Peyer's patch (tissue), 4 donors: ENCODE measurements at regions not wholly inside any gene's neighbourhood (a gene's known extent, or its start where the extent isn't known, plus 50 kb on each side); places are given as distances from the start of the nearest gene placed in this dataset.
"Not testable (repeated sequence)": the region's sequence is repeated elsewhere in the genome, so short reads cannot be mapped to it uniquely, and the experiment has no call there.

Experiments
- DNase-seq, 3 donors: peaks; one replicate each; pipeline ENCODE4 v3.0.0-alpha.2; 2017 to 2019
- H3K27ac ChIP-seq, 4 donors: fragments of 200-600 bp; sonication (generic); one replicate each; pipeline ENCODE4 v1.5.1; 2016 to 2019
- H3K27me3 ChIP-seq, 2 donors: fragments of 200-600 bp; sonication (generic); one replicate each; pipeline ENCODE4 v1.5.1; 2019
- H3K36me3 ChIP-seq, 3 donors: fragments of 200-600 bp; sonication (generic); one replicate each; pipeline ENCODE4 v1.5.1; 2016 to 2019
- H3K4me1 ChIP-seq, 4 donors: fragments of 200-600 bp; sonication (generic); one replicate each; pipeline ENCODE4 v1.5.1; 2016 to 2019
- H3K4me3 ChIP-seq, 4 donors: fragments of 200-600 bp; sonication (generic); 1 replicate in 3 of 4; 2 replicates in 1 of 4; pipeline ENCODE4 v1.5.1; 2016 to 2019; ENCODE audit warnings: mild to moderate bottlenecking in 1 of 4
- H3K9me3 ChIP-seq, 4 donors: fragments of 200-600 bp; sonication (generic); one replicate each; pipeline ENCODE4 v1.5.1; 2016 to 2019; ENCODE audit warnings: mild to moderate bottlenecking in 1 of 4
- POLR2A ChIP-seq, 2 donors: fragments of 450-650 bp; IDR thresholded peaks; one replicate each; pipeline ENCODE4 v1.5.1; 2017; ENCODE audit warnings: antibody characterized with exemption in 2 of 2, mild to moderate bottlenecking in 2 of 2, moderate library complexity in 2 of 2
- TF ChIP-seq, protein P1 (sequence below), 6 experiments: fragments of 450-650 bp in 4 of 6; fragments of 200-600 bp in 2 of 6; sonication (generic) in 1 of 6; IDR thresholded peaks; one replicate each; pipeline ENCODE4 v1.5.1; 2017 to 2019; ENCODE audit warnings: antibody characterized with exemption in 6 of 6, mild to moderate bottlenecking in 3 of 6, moderate library complexity in 1 of 6

DNA sequence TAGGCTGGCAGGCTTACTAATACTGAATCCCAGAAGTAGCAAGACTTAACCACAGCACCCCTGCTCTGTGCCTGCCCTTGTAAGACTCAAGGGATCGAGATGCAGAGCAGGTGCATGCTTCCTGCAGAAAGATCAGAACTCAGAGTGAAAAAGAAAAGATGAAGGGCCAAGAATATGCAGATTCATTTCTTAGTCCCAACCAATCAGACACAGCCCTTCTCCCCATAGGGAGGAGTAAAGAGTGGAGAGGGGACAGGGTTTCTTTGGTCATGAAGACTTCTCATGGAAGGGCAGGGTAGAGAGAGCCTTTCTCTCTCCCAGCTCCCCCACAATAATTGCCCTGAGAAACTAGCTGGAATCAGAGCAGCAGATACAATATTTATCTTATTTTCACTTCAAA, 105.6 kb upstream of the MB21D2 start:
- H3K9me3 ChIP-seq = no peaks in the 10 kb centered on the region
- no peak for DNase-seq
- no peaks in the 10 kb centered on the region for H3K27me3 ChIP-seq
- TF ChIP-seq, protein P1, sequence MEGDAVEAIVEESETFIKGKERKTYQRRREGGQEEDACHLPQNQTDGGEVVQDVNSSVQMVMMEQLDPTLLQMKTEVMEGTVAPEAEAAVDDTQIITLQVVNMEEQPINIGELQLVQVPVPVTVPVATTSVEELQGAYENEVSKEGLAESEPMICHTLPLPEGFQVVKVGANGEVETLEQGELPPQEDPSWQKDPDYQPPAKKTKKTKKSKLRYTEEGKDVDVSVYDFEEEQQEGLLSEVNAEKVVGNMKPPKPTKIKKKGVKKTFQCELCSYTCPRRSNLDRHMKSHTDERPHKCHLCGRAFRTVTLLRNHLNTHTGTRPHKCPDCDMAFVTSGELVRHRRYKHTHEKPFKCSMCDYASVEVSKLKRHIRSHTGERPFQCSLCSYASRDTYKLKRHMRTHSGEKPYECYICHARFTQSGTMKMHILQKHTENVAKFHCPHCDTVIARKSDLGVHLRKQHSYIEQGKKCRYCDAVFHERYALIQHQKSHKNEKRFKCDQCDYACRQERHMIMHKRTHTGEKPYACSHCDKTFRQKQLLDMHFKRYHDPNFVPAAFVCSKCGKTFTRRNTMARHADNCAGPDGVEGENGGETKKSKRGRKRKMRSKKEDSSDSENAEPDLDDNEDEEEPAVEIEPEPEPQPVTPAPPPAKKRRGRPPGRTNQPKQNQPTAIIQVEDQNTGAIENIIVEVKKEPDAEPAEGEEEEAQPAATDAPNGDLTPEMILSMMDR (IDR thresholded peaks at IDR 0.05) = no peak
- no peak for TF ChIP-seq POLR2A (IDR thresholded peaks at IDR 0.05)
- H3K36me3 ChIP-seq = no peaks in the 10 kb centered on the region
- no peaks in the 10 kb centered on the region for H3K4me1 ChIP-seq
- no peak overlapping the region for H3K4me3 ChIP-seq
- H3K27ac ChIP-seq = no peak overlapping the region

DNA sequence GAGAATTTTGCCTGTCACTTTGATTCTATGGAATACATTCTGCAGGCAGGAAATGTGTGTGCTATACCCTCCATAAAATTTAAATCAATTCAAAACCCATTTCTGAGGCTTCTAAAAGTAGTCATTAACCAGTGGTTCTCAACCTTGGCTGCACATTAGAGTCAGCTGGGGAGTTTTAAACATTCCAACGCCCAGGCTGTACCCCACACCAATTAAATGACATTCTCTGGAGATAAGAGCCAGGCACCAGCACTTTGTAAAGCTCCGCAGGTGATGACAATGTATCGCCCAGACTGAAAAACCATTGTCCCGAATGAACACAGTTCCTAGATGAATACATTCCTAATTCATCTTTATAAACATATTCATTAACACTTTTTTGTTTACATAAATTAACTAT, 110.6 kb upstream of the MB21D2 start:
- Histone ChIP-seq H3K27me3 (no peaks in the 10 kb centered on the region), H3K36me3 (no peaks in the 10 kb centered on the region), H3K27ac (no peak overlapping the region), H3K4me1 (no peaks in the 10 kb centered on the region), H3K9me3 (no peaks in the 10 kb centered on the region), H3K4me3 (no peak overlapping the region)
- TF ChIP-seq, protein P1 (IDR thresholded peaks at IDR 0.05) = no peak
- no peak for TF ChIP-seq POLR2A (IDR thresholded peaks at IDR 0.05)
- DNase-seq = no peak

DNA sequence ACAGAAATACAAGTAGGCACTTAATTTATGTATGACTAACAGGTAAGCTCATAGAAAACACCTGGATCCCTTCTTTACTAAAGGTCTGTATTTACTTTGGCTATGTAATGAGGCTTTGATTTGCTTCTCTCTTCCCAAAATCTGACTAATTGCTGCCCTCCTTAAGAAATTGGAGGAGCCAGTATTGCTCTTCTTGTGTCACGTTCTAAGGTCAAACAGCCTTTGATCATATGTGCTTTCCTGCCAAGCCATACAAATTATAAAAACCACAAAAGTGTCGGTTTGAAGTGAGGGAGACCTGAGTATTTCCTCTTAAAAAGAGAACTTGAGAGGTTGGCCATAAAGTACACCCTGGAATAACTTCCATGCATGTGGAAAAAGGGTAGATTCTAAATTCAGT, 112.1 kb upstream of the MB21D2 start:
- Histone ChIP-seq H3K9me3 (no peaks in the 10 kb centered on the region), H3K36me3 (no peaks in the 10 kb centered on the region), H3K27ac (no peak overlapping the region), H3K27me3 (no peaks in the 10 kb centered on the region), H3K4me3 (no peak overlapping the region), H3K4me1 (no peaks in the 10 kb centered on the region)
- no peak for DNase-seq
- TF ChIP-seq, protein P1 (IDR thresholded peaks at IDR 0.05) = no peak
- TF ChIP-seq POLR2A (IDR thresholded peaks at IDR 0.05) = no peak

DNA sequence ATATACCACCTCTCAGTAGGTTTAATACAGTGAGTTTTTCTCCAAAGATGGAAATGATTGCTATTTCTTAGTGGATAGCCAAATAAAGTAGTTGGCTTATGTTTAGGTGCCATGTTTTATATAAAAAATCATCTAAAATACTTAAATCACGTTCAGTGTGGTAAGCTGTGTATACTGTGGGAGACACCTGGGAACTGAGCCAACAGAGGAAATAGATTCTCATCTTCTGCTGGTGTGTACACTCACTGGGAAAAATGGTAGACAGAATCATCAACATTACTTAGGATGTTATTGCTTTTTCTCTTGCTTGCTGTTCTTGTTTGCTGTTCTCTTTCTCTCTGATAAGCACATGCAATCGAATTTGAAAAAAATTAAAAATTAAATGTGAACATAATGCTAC, 112.6 kb upstream of the MB21D2 start:
- DNase-seq = no peak
- Histone ChIP-seq H3K4me1 (no peaks in the 10 kb centered on the region), H3K4me3 (no peak overlapping the region), H3K9me3 (no peaks in the 10 kb centered on the region), H3K36me3 (no peaks in the 10 kb centered on the region), H3K27me3 (no peaks in the 10 kb centered on the region), H3K27ac (no peak overlapping the region)
- TF ChIP-seq, protein P1 (IDR thresholded peaks at IDR 0.05) = no peak
- TF ChIP-seq POLR2A (IDR thresholded peaks at IDR 0.05) = no peak

DNA sequence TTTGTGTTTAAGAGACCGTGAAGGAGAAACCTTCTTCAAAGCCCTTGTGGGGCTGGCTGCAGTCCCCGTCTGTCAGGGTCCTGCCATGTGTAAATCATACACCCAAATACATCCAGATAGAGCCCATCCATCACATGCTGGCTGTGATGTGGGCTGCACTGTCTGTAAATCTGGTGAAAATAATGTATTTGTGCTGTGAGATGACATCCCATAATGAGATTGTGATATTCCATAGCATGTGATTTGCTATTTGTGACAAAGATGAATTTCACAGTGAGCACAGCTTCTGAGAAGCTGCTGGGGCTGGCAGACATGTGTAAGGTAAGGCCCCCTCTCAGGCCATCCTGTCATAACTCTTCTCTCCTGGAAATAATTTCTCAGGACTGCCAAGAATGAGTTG, 114.3 kb upstream of the MB21D2 start:
- H3K27ac ChIP-seq = no peak overlapping the region
- H3K4me3 ChIP-seq = no peak overlapping the region
- no peaks in the 10 kb centered on the region for H3K9me3 ChIP-seq
- TF ChIP-seq, protein P1 (IDR thresholded peaks at IDR 0.05) = no peak
- no peak for TF ChIP-seq POLR2A (IDR thresholded peaks at IDR 0.05)
- no peaks in the 10 kb centered on the region for H3K36me3 ChIP-seq
- DNase-seq = no peak
- no peaks in the 10 kb centered on the region for H3K4me1 ChIP-seq
- no peaks in the 10 kb centered on the region for H3K27me3 ChIP-seq

DNA sequence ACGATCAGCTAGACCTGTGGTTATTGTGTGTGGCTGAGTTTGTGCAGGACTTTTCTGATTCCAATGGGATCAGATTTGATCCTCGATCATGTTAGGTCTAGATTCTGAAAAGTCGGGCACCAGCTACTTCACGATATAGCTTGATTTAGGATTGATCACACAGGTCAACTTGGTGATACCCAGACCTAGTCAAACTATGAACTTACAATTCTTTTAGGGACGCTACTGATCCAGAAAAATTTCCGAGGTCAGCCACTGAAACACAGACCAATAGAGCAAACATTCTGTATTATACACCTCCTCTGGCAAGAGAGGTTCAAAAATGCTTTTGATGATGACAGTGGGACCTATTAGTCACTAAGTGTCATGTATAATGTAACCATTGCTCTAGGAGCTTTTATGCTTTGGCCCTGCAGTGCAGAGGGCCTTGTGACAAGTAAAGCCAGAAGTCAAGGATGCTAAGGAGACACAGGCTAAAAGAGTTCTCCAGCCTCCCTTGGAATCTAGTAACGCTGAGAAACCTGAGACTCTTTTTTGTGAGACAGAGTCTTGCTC, 115.6 kb upstream of the MB21D2 start:
- no peak overlapping the region for H3K27ac ChIP-seq
- H3K4me3 ChIP-seq = no peak overlapping the region
- no peaks in the 10 kb centered on the region for H3K4me1 ChIP-seq
- no peaks in the 10 kb centered on the region for H3K27me3 ChIP-seq
- TF ChIP-seq, protein P1 (IDR thresholded peaks at IDR 0.05) = no peak
- no peak for TF ChIP-seq POLR2A (IDR thresholded peaks at IDR 0.05)
- no peaks in the 10 kb centered on the region for H3K36me3 ChIP-seq
- H3K9me3 ChIP-seq = no peaks in the 10 kb centered on the region
- no peak for DNase-seq

DNA sequence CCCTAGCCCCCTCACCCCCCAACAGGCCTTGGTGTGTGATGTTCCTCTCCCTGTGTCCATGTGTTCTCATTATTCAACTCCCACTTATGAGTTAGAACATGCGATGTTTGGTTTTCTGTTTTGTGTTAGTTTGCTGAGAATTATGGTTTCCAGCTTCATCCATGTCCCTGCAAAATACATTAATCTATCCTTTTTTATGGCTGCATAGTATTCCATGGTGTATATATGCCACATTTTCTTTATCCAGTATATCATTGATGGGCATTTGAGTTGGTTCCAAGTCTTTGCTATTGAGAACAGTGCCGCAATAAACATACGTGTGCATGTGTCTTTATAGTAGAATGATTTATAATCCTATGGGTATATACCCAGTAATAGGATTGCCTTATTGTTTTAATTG, 120.2 kb upstream of the MB21D2 start:
- not testable (repeated sequence) for H3K36me3 ChIP-seq, H3K4me3 ChIP-seq, H3K9me3 ChIP-seq, H3K27ac ChIP-seq, H3K27me3 ChIP-seq, DNase-seq, H3K4me1 ChIP-seq
